SK-N-SH (cell line): ENCODE measurements at regions not wholly inside any gene's neighbourhood (a gene's known extent, or its start where the extent isn't known, plus 50 kb on each side); places are given as distances from the start of the nearest gene placed in this dataset.

ENCODE experiments used
- CTCF ChIA-PET: fragments of 300-600, 350-600 bp; formaldehyde crosslinking; extraction: SDS; loops from one replicate; lab custom pipeline; 2021; lab: Yijun Ruan, JAX
- POLR2A ChIA-PET: fragments of 350-600 bp; sonication (Branson Sonifier 250); formaldehyde crosslinking; extraction: SDS; loops from one replicate; lab custom pipeline; 2020; ENCODE audit warnings: antibody characterized with exemption, inconsistent platforms; lab: Yijun Ruan, JAX
- DNase-seq: peaks from one replicate; pipeline ENCODE4 v3.0.0; 2012
- H2AFZ ChIP-seq: fragments of 200-600 bp; sonication (generic); 2 replicates; pipeline ENCODE4 v1.8.1; 2016; ENCODE audit warnings: antibody characterized with exemption, mild to moderate bottlenecking, low read depth
- H3F3A ChIP-seq: fragments of 200-600 bp; sonication (generic); replicated peaks from 2 replicates; pipeline ENCODE3; 2016; ENCODE audit warnings: antibody characterized with exemption, mild to moderate bottlenecking; ENCODE audit not compliant: insufficient read depth
- H3K27ac ChIP-seq, 2 experiments: fragments of 200-500 bp in 1 of 2; fragments of 200-600 bp in 1 of 2; sonication (Bioruptor generic) in 1 of 2; sonication (generic), shearing (Covaris generic) in 1 of 2; 2 replicates each; pipeline versions ENCODE4 v1.5.1 to v1.6.1; 2014 to 2016; ENCODE audit warnings: low read depth in 2 of 2, inconsistent platforms in 1 of 2, low read length in 1 of 2, mild to moderate bottlenecking in 1 of 2, mixed read lengths in 1 of 2
- H3K27me3 ChIP-seq: fragments of 200-600 bp; sonication (generic), shearing (Covaris generic); 2 replicates; pipeline ENCODE4 v1.6.1; 2016; ENCODE audit warnings: mixed run types; ENCODE audit not compliant: insufficient read depth
- H3K36me3 ChIP-seq, 2 experiments: fragments of 200-500 bp in 1 of 2; fragments of 200-600 bp in 1 of 2; sonication (Bioruptor generic) in 1 of 2; sonication (generic) in 1 of 2; replicated peaks in 1 of 2; 2 replicates each; pipeline versions ENCODE3 to v1.5.1; 2014 to 2016; ENCODE audit warnings: low read length in 1 of 2, mild to moderate bottlenecking in 1 of 2; ENCODE audit not compliant: insufficient read depth in 2 of 2, control insufficient read depth in 1 of 2
- H3K4me1 ChIP-seq, 2 experiments: fragments of 200-500 bp in 1 of 2; fragments of 200-600 bp in 1 of 2; sonication (Bioruptor generic) in 1 of 2; sonication (generic), shearing (Covaris generic) in 1 of 2; 2 replicates each; pipeline versions ENCODE4 v1.5.1 to v1.6.1; 2014 to 2016; ENCODE audit warnings: low read depth in 1 of 2, low read length in 1 of 2, mixed run types in 1 of 2; ENCODE audit not compliant: insufficient read depth in 2 of 2, control insufficient read depth in 1 of 2
- H3K4me2 ChIP-seq: fragments of 200-600 bp; sonication (generic), shearing (Covaris generic); 2 replicates; pipeline ENCODE4 v1.6.1; 2017; ENCODE audit warnings: mixed run types
- H3K4me3 ChIP-seq, 2 experiments: fragments of 200-500 bp in 1 of 2; fragments of 200-600 bp in 1 of 2; sonication (Bioruptor generic) in 1 of 2; sonication (generic), shearing (Covaris generic) in 1 of 2; 2 replicates each; pipeline versions ENCODE4 v1.5.1 to v1.8.1; 2014 to 2016; ENCODE audit warnings: low read depth in 2 of 2, inconsistent platforms in 1 of 2, low read length in 1 of 2, mild to moderate bottlenecking in 1 of 2, mixed read lengths in 1 of 2, moderate library complexity in 1 of 2
- H3K79me2 ChIP-seq: fragments of 200-600 bp; sonication (generic); 2 replicates; pipeline ENCODE4 v1.8.1; 2017; ENCODE audit warnings: mild to moderate bottlenecking; ENCODE audit not compliant: insufficient read depth
- H3K9ac ChIP-seq: fragments of 200-600 bp; sonication (generic); 2 replicates; pipeline ENCODE4 v1.6.1; 2017; ENCODE audit warnings: mixed run types
- H3K9me2 ChIP-seq: fragments of 200-600 bp; sonication (generic); 2 replicates; pipeline ENCODE4 v1.6.1; 2017; ENCODE audit warnings: mixed run types
- H3K9me3 ChIP-seq: fragments of 200-600 bp; sonication (generic); 2 replicates; pipeline ENCODE4 v1.6.1; 2017; ENCODE audit warnings: mixed run types, mild to moderate bottlenecking, moderate library complexity
- H4K20me1 ChIP-seq: fragments of 200-600 bp; sonication (generic); 2 replicates; pipeline ENCODE4 v1.6.1; 2017; ENCODE audit warnings: mild to moderate bottlenecking, mixed run types; ENCODE audit not compliant: insufficient read depth
- CHD2 ChIP-seq: fragments of 150-350 bp; IDR thresholded peaks from 2 replicates; pipeline ENCODE4 v1.6.1; 2018; ENCODE audit warnings: low read length; ENCODE audit not compliant: partially characterized antibody
- ELF1 ChIP-seq: IDR thresholded peaks from 2 replicates; pipeline ENCODE4 v1.4.0; 2012
- EP300 ChIP-seq, 2 experiments: IDR thresholded peaks; 2 replicates each; pipeline versions ENCODE4 v1.4.0 to v1.6.1; 2012; ENCODE audit warnings: borderline replicate concordance in 1 of 2, low read depth in 1 of 2, low read length in 1 of 2
- FOXM1 ChIP-seq: IDR thresholded peaks from 2 replicates; pipeline ENCODE4 v1.4.0; 2012; ENCODE audit warnings: low read depth, mild to moderate bottlenecking
- GABPA ChIP-seq: IDR thresholded peaks from 2 replicates; pipeline ENCODE4 v1.4.0; 2012; ENCODE audit warnings: low read depth, mild to moderate bottlenecking
- GATA2 ChIP-seq: sonication (generic); formaldehyde crosslinking; IDR thresholded peaks from 2 replicates; pipeline ENCODE4 v1.5.0; 2020; ENCODE audit warnings: mild to moderate bottlenecking, missing genetic modification reagents
- JUND ChIP-seq: IDR thresholded peaks from 2 replicates; pipeline ENCODE4 v1.4.0; 2012
- MXI1 ChIP-seq: IDR thresholded peaks from 2 replicates; pipeline ENCODE4 v1.6.1; 2012; ENCODE audit warnings: mild to moderate bottlenecking, low read depth, low read length, improper control_type of control experiment
- NFIC ChIP-seq: IDR thresholded peaks from 2 replicates; pipeline ENCODE4 v1.4.0; 2012; ENCODE audit warnings: borderline replicate concordance
- RAD21 ChIP-seq: IDR thresholded peaks from 2 replicates; pipeline ENCODE4 v1.6.1; 2012; ENCODE audit warnings: mild to moderate bottlenecking, low read length
- RFX5 ChIP-seq: IDR thresholded peaks from 2 replicates; pipeline ENCODE4 v1.6.1; 2012; ENCODE audit warnings: mild to moderate bottlenecking, improper control_type of control experiment, low read length
- RXRA ChIP-seq: IDR thresholded peaks from 2 replicates; pipeline ENCODE4 v1.4.0; 2012; ENCODE audit warnings: low read depth, mild to moderate bottlenecking, borderline replicate concordance
- SMC3 ChIP-seq: IDR thresholded peaks from 2 replicates; pipeline ENCODE4 v1.6.1; 2012; ENCODE audit warnings: low read depth, low read length, improper control_type of control experiment
- TEAD4 ChIP-seq: IDR thresholded peaks from 2 replicates; pipeline ENCODE4 v1.4.0; 2012; ENCODE audit warnings: mild to moderate bottlenecking, borderline replicate concordance; ENCODE audit not compliant: insufficient read depth
- YY1 ChIP-seq: IDR thresholded peaks from 2 replicates; pipeline ENCODE4 v1.4.0; 2012; ENCODE audit warnings: low read depth, mild to moderate bottlenecking
- WGBS: methylation state at CpG from one replicate; pipeline ENCODE4 v1.1.6; 2017; ENCODE audit warnings: low lambda C conversion rate; 5-methylcytosine and 5-hydroxymethylcytosine counted together
- TF ChIP-seq, protein P1 (sequence below): IDR thresholded peaks from 2 replicates; pipeline ENCODE4; 2012
- TF ChIP-seq, protein P2 (sequence below): fragments of 200-600 bp; sonication (generic); IDR thresholded peaks from 2 replicates; pipeline ENCODE4 v1.6.1; 2017; ENCODE audit warnings: antibody characterized with exemption, mild to moderate bottlenecking, moderate library complexity
- TF ChIP-seq, protein P3 (sequence below): fragments of 150-350 bp; IDR thresholded peaks from 2 replicates; pipeline ENCODE4 v1.6.1; 2016; ENCODE audit warnings: mild to moderate bottlenecking, low read depth, low read length
- TF ChIP-seq, protein P4 (sequence below): IDR thresholded peaks from 2 replicates; pipeline ENCODE4 v1.4.0; 2012; ENCODE audit warnings: low read depth, borderline replicate concordance

DNA sequence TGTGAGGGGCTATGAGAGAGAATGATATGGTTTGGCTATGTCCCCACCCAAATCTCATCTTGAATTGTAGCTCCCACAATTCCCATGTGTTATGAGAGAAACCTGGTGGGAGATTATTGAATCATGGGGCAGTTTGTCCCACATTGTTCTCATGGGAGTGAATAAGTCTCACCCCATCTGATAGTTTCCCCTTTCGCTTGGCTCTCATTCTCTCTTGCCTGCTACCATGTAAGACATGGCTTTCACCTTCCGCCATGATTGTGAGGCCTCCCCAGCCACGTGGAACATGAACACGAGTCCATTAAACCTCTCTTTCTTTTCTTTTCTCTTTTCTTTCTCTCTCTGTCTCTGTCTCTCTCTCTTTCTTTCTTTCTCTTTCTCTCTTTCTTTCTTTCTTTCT lies 743.4 kb upstream of the CTNND2 start:
- no peak overlapping the region for H3K27ac ChIP-seq
- H3K4me2 ChIP-seq: no peak overlapping the region
- WGBS: 25% methylated on average over 4 of the region's 4 CpGs
- CTCF ChIA-PET: no interaction called here
- H3F3A ChIP-seq: no peaks in the 10 kb centered on the region
- no peaks in the 10 kb centered on the region for H4K20me1 ChIP-seq
- H3K4me1 ChIP-seq: no peaks in the 10 kb centered on the region
- no peak overlapping the region for H3K9ac ChIP-seq
- H3K9me3 ChIP-seq: no peaks in the 10 kb centered on the region; the same call in 1 of the 2 replicates
- H3K4me3 ChIP-seq: no peak overlapping the region
- TF ChIP-seq CHD2 (no peak), JUND (no peak), ELF1 (no peak), RAD21 (no peak), MXI1 (no peak), YY1 (no peak), GATA2 (CRISPR knock-in tag) (no peak), SMC3 (no peak), RXRA (no peak), TEAD4 (no peak), GABPA (no peak), RFX5 (no peak), EP300 (IDR thresholded peaks at IDR 0.05; ENCODE audit: borderline replicate concordance in 1 of 2, low read depth in 1 of 2, low read length in 1 of 2) (no peak), FOXM1 (no peak), NFIC (no peak)
- TF ChIP-seq, protein P1, sequence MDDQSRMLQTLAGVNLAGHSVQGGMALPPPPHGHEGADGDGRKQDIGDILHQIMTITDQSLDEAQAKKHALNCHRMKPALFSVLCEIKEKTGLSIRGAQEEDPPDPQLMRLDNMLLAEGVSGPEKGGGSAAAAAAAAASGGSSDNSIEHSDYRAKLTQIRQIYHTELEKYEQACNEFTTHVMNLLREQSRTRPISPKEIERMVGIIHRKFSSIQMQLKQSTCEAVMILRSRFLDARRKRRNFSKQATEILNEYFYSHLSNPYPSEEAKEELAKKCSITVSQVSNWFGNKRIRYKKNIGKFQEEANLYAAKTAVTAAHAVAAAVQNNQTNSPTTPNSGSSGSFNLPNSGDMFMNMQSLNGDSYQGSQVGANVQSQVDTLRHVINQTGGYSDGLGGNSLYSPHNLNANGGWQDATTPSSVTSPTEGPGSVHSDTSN: no peak
- TF ChIP-seq, protein P2, sequence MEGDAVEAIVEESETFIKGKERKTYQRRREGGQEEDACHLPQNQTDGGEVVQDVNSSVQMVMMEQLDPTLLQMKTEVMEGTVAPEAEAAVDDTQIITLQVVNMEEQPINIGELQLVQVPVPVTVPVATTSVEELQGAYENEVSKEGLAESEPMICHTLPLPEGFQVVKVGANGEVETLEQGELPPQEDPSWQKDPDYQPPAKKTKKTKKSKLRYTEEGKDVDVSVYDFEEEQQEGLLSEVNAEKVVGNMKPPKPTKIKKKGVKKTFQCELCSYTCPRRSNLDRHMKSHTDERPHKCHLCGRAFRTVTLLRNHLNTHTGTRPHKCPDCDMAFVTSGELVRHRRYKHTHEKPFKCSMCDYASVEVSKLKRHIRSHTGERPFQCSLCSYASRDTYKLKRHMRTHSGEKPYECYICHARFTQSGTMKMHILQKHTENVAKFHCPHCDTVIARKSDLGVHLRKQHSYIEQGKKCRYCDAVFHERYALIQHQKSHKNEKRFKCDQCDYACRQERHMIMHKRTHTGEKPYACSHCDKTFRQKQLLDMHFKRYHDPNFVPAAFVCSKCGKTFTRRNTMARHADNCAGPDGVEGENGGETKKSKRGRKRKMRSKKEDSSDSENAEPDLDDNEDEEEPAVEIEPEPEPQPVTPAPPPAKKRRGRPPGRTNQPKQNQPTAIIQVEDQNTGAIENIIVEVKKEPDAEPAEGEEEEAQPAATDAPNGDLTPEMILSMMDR: no peak
- TF ChIP-seq, protein P3, sequence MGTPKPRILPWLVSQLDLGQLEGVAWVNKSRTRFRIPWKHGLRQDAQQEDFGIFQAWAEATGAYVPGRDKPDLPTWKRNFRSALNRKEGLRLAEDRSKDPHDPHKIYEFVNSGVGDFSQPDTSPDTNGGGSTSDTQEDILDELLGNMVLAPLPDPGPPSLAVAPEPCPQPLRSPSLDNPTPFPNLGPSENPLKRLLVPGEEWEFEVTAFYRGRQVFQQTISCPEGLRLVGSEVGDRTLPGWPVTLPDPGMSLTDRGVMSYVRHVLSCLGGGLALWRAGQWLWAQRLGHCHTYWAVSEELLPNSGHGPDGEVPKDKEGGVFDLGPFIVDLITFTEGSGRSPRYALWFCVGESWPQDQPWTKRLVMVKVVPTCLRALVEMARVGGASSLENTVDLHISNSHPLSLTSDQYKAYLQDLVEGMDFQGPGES: no peak
- TF ChIP-seq, protein P4, sequence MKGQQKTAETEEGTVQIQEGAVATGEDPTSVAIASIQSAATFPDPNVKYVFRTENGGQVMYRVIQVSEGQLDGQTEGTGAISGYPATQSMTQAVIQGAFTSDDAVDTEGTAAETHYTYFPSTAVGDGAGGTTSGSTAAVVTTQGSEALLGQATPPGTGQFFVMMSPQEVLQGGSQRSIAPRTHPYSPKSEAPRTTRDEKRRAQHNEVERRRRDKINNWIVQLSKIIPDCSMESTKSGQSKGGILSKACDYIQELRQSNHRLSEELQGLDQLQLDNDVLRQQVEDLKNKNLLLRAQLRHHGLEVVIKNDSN: no peak
- H3K9me2 ChIP-seq: no peaks in the 10 kb centered on the region
- DNase-seq: no peak
- H2AFZ ChIP-seq: no peak overlapping the region
- H3K27me3 ChIP-seq: no peaks in the 10 kb centered on the region
- H3K79me2 ChIP-seq: no peaks in the 10 kb centered on the region
- POLR2A ChIA-PET: no interaction called here
- no peaks in the 10 kb centered on the region for H3K36me3 ChIP-seq
